Medulla oblongata (tissue), 1 donor: ENCODE measurements at regions not wholly inside any gene's neighbourhood (a gene's known extent, or its start where the extent isn't known, plus 50 kb on each side); places are given as distances from the start of the nearest gene placed in this dataset.
"Not testable (repeated sequence)": the region's sequence is repeated elsewhere in the genome, so short reads cannot be mapped to it uniquely, and the experiment has no call there.

ENCODE experiments used
- DNase-seq: peaks from one replicate; pipeline ENCODE4 v3.0.0-alpha.2; 2015; ENCODE audit errors: extremely low spot score

GRCh38 chr20:40073535-40074111 is 615.4 kb downstream of the MAFB start:
- DNase-seq: no peak

GRCh38 chr20:40072907-40073306 is 616.1 kb downstream of the MAFB start:
- DNase-seq: no peak

GRCh38 chr20:40056171-40056570 is 632.9 kb downstream of the MAFB start:
- DNase-seq: no peak

- DNase-seq: peak; percentile 4
Measured at GRCh38 chr20:40055711-40056110, 633.3 kb downstream of the MAFB start.

- no peak for DNase-seq
Measured at GRCh38 chr20:40054311-40054710, 634.7 kb downstream of the MAFB start.

GRCh38 chr20:40050596-40050995 is 638.4 kb downstream of the MAFB start:
- no peak for DNase-seq

- no peak for DNase-seq
Measured at GRCh38 chr20:40049854-40050253, 639.2 kb downstream of the MAFB start.

- DNase-seq: no peak
Measured at GRCh38 chr20:40046703-40047102, 642.3 kb downstream of the MAFB start.

GRCh38 chr20:40037511-40037910 is 651.5 kb downstream of the MAFB start:
- no peak for DNase-seq

- DNase-seq: no peak
Measured at GRCh38 chr20:40029589-40029988, 659.4 kb downstream of the MAFB start.

- DNase-seq: no peak
Measured at GRCh38 chr20:40019510-40019909, 669.5 kb downstream of the MAFB start.

GRCh38 chr20:40017765-40018164 is 671.3 kb downstream of the MAFB start:
- no peak for DNase-seq

- no peak for DNase-seq
Measured at GRCh38 chr20:40016890-40017289, 672.1 kb downstream of the MAFB start.

GRCh38 chr20:40016392-40016791 is 672.6 kb downstream of the MAFB start:
- DNase-seq: peak; percentile 19

GRCh38 chr20:40012026-40012425 is 677.0 kb downstream of the MAFB start:
- DNase-seq: not testable (repeated sequence)

GRCh38 chr20:40010483-40010882 is 678.6 kb downstream of the MAFB start:
- DNase-seq: no peak

GRCh38 chr20:40009542-40009941 is 679.5 kb downstream of the MAFB start:
- no peak for DNase-seq

- no peak for DNase-seq
Measured at GRCh38 chr20:40008177-40008576, 680.9 kb downstream of the MAFB start.

- no peak for DNase-seq
Measured at GRCh38 chr20:40006168-40006860, 682.7 kb downstream of the MAFB start.

GRCh38 chr20:40004092-40004491 is 684.9 kb downstream of the MAFB start:
- not testable (repeated sequence) for DNase-seq

GRCh38 chr20:39993742-39994141 is 695.3 kb downstream of the MAFB start:
- DNase-seq: no peak

- DNase-seq: no peak
Measured at GRCh38 chr20:39990692-39991091, 698.3 kb downstream of the MAFB start.

- no peak for DNase-seq
Measured at GRCh38 chr20:39988991-39989390, 700.0 kb downstream of the MAFB start.
